ENCODE measurements at regions not wholly inside any gene's neighbourhood (a gene's known extent, or its start where the extent isn't known, plus 50 kb on each side); places are given as distances from the start of the nearest gene placed in this dataset.
A peak's percentile ranks its signal among the peaks of the same experiment; 100 is the strongest.

DNA sequence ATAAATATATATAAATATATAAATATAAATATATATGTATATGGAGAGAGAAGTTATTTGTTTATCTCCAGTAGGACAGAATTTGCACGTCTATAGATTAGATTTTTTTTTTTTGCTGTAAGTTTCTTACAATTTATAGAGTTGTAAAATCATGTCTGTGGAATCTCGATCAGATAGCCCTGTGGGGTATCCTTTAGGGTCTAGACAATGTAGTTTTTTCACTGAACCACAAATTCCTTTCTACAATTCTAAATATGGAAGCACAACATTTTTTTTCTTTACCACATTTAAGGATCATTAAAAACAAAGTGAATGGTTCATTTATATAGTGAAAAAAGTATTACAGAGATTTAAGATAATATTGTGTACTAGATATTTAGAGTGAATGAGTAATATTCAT lies 384.2 kb upstream of the ZNF608 start:
- intact Hi-C loops (cut with DNase I) = no loop called here
- no peak for DNase-seq (ENCODE audit: low spot score)

DNA sequence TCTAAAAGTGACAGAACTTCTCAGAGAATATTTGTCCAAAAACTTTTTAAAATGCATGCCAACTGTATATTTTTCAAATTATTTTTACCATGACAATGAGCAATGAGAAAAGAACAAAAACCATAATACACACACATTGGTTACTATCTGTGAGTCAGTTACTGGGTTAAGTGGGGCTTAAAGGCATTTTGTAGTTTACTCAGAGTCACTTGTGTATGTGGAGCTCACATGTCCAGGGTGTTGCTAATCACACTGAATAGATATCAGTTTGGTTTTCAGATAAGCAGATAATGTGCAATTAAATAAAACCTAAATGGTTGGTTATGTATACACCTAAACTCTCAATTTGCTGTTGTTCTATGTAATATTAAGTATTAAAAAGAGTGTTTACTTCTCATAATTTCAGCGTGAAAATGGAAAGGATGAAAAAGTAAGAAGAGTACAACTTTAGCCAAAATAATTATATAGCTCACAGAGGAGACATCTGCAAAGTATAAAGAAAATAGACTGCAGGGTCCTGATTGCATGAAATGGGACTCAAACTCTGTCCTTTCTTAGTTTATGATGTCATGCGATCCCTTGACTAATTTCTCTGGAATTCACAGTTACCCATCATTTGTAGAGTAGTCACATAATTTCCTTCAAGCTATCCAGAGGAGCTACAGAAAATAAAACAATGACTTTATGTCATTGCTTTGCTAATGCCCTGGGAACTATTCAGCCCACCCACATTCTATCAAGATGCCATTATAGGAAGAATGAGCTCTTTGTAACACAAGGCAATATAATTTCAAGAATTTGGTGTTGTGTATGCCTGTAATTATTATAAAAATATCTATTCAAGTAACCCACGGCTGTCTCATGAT lies 388.0 kb upstream of the ZNF608 start:
- intact Hi-C loops (cut with DNase I) = no loop called here
- ATAC-seq (peak; percentile 71), DNase-seq (ENCODE audit: low spot score) (no peak)

More for the DNA sequence above, 384.2 kb upstream of the ZNF608 start:
- no peak for ATAC-seq

DNA sequence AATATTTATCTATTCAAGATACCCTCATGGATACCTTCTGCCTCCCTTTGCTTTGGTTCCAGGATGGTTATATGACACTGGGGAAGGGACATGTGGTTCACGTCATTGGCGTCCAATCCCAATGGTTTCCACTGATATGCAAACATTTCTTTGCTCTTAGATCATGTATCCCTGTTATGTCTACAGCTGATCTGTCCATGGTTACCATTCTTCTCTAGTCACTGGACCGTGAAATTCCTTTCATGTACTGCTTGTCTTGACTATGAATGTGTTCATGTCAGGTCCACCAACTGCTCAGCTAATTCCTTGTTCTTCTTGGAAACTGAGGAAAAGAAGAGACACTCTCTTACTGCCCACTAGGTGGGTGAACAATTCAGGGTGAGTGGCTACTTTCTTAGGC lies 391.1 kb upstream of the ZNF608 start:
- DNase-seq (ENCODE audit: low spot score) = no peak
- intact Hi-C loops (cut with DNase I) = no loop called here
- ATAC-seq = no peak

DNA sequence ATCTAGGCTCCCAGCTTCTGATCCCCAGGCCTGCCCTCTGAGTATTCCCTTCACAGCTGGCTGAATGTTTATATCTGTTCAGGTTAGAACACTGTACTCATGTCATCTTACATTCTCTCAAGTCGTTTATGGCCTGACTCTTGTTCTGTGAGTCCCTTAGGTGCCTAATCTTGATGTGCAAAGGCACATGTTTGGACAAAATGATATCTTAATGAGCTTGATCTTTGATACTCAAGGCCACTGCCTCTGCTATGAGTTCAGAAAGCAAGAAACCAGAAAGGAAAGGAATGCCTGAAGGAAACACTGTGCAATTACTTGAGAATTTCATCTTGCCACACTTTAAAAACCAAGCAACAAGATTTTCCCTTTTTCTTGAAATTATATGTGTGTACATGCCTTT lies 391.8 kb upstream of the ZNF608 start:
- no peak for DNase-seq (ENCODE audit: low spot score)
- intact Hi-C loops (cut with DNase I) = no loop called here
- ATAC-seq = no peak

DNA sequence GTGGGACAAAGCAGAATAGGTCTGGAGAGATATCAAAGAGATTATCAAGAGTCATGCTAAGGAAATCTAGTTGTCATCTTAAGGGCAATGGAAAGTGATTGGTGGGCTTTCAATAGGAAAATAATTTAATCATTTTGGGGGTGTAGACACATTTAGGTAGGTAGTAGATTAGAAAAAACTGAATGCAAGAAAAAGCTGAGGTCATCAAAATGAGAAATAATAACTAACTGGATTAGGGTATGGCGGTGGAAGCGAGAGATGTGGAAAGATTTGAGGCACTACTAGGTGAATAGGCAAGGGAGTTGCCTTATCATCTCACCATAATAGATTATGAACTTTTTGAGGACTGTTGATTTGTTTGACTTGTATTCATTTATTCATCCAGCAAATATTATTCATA lies 393.2 kb upstream of the ZNF608 start:
- intact Hi-C loops (cut with DNase I) = no loop called here
- ATAC-seq (no peak), DNase-seq (ENCODE audit: low spot score) (no peak)

DNA sequence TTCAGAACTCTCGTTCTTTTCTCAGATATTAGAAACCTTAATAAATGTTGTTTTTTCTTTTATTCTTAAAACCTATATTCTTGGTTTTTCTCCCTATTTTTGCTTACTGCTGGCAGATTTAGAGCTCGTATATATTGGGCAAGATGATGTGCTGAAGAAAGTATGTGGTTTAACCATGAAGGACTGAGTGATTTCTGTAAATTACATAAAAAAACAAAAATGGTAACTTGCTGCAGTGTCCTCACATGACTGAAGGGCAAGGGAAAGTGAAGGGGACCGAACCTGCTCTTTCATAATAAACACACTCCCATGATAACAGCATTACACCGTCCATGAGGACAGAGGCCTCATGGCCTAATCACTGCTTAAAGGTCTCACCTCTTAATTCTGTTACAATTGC lies 393.8 kb upstream of the ZNF608 start:
- DNase-seq (ENCODE audit: low spot score) (no peak), ATAC-seq (no peak)

DNA sequence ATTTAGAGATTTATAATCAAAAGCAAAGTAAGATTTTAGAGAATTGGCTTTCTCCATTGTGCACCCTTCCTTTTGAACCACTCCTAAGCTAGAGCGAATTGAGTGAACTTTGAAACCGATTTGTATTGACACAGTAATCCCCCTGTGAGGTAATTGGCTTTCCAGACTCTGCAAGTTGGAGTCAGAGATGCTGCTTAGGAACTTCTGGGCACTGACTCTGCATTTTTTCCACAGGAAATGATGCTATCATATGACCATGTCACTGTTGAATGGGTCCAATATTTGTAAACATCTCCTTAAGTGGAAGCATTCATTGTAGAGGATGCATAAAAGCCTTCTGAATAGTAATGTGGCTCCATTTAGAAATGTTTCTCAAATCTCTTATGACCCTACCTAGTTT lies 394.4 kb upstream of the ZNF608 start:
- intact Hi-C loops (cut with DNase I) = no loop called here
- peak; percentile 87 for ATAC-seq

More for the DNA sequence above, 393.8 kb upstream of the ZNF608 start:
- intact Hi-C loops (cut with DNase I) = no loop called here

DNA sequence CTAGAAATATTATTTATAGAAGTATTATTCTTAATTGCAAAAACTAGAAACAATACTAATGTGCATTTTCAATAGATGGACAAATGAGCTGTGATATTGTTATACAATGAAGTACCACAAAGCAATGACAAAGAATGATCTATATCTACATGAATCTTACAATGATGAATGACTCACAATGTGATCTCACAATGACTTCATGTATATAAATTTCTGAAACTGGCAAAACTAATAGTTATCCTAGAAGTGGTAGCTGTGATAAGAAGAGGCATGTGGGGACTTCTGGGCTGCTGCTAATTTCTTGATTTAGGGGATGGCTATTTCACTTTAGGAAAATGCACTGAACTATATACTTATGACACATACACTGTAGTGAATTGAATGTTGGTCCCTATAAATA lies 396.0 kb upstream of the ZNF608 start:
- ATAC-seq (no peak), DNase-seq (ENCODE audit: low spot score) (no peak)
- intact Hi-C loops (cut with DNase I) = no loop called here

More for the DNA sequence above, 394.4 kb upstream of the ZNF608 start:
- no peak for DNase-seq (ENCODE audit: low spot score)

DNA sequence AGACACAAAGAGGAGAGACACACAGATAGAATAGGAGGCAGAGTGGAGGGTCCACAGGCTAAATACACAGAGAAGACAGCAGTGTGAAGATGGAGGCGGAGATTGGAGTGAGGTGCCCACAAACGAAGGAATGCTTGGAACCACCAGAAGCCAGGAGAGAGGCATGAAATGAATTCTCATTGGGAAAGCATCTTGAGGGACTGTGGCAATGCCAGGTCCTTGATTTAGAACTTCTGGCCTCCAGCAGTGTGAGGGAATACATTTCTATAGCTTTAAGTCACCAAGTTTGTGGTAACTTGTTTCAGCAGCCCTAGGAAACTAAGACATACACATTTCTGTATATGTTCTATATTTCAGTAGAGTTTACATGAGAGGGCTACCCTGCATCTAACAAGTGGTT lies 396.6 kb upstream of the ZNF608 start:
- intact Hi-C loops (cut with DNase I) = no loop called here
- no peak for ATAC-seq
- DNase-seq (ENCODE audit: low spot score) = no peak

DNA sequence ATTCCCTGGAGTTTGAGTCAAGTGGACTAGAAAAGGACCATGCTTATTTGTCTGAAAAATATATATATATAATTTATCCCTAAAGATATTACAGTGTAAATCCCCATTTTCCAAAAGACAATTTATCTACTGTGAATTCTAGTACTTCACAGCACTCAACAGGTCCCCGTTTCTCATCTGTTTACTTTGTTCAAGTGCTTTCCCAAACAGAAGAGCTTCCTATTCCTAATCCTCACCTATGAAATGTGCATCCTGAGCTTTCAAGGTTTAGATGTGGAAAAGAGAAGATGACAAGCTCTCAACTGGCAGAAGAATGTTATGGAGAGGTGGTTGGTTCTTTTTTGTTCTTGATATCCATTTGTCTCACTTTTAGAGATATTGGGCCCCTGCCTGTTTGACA lies 401.6 kb upstream of the ZNF608 start:
- ATAC-seq = no peak
- intact Hi-C loops (cut with DNase I) = no loop called here
- DNase-seq (ENCODE audit: low spot score) = no peak

DNA sequence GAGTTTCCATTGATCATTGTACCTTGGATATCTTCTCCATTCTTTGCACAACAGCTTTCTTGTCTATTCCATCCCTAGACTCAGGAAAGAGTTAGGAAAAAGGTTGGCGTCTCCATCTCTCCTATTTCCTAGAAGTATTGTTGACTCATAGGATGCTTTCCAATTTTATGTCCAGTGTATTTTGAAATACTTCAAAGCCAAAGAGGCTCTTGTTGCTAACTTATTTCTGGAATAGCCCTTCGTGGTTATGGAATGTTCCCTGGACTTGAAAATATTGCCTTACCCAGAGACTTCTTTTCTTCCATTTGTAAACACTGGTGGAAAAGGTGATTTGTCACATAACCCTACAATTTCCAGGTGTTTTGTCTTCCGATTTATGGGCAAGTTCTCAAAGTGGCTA lies 402.3 kb upstream of the ZNF608 start:
- DNase-seq (ENCODE audit: low spot score) (no peak), ATAC-seq (no peak)
- intact Hi-C loops (cut with DNase I) = no loop called here

DNA sequence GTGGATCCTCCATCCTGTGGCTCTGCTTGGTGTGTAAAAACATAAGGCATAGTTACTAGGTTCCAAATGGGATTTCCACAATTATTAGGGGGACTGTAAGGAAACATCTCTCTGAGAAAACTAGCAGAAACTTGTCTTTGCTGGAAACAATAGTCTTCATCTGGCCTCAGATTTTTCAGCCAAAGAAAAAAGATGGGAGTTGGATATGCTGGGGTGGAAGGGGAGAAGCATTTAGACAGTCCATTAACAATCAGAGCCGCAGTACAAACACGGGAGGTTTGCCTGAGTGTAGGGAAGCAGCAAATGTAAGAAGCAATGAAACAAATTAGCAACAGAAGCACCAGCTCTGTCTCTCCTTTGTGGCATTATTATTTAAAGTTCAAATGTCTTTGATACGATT lies 402.7 kb upstream of the ZNF608 start:
- DNase-seq (ENCODE audit: low spot score) (no peak), ATAC-seq (no peak)
- intact Hi-C loops (cut with DNase I) = no loop called here

DNA sequence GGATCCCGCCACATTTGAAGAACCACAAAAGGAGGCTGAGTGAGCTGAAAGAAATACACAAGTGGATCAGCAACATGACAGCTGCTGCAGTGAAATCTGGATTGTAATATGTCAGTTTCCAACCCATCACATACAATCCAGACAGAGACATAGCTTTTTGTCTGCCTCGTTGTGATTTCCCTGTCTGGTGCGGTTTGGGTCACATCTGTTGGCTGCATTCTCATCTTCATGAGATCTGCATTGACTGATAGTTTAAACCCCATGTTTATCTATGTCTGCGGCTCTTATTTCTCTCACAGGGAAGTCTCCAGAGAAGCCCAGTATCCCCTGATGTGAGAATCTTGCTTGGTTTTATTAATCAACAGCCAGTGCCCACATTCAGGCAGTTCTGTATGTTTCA lies 403.1 kb upstream of the ZNF608 start:
- no peak for ATAC-seq
- DNase-seq (ENCODE audit: low spot score) = no peak
- intact Hi-C loops (cut with DNase I) = no loop called here

DNA sequence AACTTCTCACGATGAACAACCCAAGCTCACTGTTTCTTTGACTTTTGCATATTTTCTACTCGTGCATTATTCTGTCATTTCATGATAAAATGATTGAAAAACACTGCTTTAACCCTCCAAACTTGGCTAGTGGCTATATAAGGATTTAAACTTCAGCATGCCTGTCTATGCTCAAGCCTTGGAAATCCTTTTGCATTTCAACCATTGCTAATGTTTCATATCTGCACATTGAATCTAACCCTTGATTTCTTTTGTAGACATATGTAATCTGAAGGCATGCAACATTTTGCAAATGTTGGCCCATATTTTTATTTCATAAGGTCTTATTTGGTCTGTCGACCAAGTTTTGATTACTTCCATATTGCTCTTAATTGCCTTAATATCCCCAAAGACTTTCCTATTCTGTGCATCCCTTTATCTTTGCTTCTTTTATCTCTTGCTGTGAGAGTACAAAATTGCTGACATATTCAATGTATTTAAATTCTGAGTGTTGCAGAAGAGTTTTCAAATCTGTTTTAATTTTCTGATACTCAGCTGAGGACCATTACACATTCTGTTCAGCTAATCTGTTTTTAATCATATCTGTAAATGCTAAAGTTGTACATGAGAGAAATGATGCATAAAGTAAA lies 403.7 kb upstream of the ZNF608 start:
- DNase-seq (ENCODE audit: low spot score) = no peak
- ATAC-seq = no peak
- intact Hi-C loops (cut with DNase I) = no loop called here

DNA sequence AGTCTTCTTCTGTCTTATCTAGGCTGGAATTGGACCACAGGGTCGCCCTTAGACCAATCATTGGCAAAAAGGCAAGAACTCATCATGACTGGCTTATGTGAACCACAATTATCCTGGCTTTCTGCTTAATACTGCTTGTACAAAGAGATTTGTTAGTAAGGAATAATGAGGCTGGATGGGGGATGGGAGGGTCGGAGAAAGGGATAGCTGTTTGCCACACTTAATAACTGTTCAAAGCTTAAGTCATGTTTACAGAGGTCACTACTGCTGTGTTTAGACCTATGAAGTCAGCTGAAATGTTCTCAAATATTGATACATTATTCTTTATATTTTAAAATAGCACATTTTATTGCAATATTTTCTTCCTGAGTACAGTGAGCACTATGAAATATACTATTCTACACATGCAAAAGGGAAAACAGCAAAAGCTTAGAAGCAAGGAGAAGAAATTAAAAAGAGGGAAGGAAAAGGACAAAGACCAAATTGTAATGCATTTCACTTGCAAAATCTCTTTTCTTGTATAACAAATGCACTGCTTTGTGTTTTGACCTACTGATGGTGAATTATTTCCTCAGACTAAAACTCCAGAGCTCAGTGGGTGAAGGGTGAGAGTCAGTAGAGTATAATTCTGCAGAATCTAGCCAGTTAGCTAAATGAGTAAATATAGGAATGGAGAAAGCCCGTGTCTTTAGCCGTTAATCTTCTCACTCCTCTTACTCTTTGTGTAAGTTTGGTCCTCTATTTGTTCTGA lies 404.9 kb upstream of the ZNF608 start:
- intact Hi-C loops (cut with DNase I) = no loop called here
- ATAC-seq = peak; percentile 81
- no peak for DNase-seq (ENCODE audit: low spot score)

DNA sequence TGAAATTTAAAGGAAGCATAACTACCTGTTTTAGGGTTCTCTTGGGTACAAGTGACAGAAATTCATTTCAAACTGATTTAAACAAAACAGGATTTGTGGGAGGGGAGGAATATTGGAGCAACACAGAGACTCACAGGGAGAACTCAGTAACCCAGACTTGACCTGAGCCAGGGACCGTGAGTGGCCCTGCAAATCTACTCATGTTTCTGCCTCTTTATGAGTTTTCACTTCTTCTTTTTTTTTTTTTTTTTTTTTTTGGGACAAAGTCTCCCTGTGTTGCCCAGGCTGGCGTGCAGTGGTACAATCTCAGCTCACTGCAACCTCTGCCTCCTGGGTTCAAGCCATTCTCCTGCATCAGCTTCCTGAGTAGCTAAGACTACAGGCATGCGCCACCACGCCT lies 405.6 kb upstream of the ZNF608 start:
- DNase-seq (ENCODE audit: low spot score) (no peak), ATAC-seq (peak; percentile 29)
- intact Hi-C loops (cut with DNase I) = no loop called here

DNA sequence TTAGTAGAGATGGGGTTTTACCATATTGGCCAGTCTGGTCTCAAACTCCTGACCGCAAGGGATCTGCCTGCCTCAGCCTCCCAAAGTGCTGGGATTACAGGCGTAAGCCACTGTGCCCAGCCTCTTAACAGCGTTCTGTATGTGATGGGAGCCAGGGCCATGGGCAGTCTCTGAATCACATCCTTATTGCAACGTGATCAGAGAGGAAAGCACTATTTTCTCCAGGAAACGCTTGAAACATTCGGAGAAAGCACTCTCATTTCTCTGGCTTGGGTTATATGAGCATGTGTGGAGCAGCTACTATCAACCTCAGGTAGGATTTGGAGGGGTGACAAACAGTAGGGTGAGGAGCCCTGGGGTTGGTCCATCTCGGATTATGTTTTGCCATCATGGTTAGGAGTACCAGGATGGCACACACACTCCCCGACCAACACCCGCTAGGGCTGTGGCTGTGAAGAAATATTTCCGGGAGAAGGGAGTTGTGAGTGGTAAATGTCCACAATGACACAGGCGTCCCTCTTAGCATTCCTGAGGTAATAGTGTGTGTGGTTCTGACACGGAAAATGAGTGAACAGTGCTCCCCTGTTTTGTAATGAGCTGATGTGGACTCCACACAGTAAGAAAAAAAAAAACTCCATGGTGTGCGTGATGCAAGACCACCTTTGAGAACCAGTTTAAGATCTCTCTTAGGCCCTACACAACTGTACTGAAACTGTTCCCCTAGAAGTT lies 406.2 kb upstream of the ZNF608 start:
- intact Hi-C loops (cut with DNase I) = no loop called here
- DNase-seq (ENCODE audit: low spot score) (no peak), ATAC-seq (no peak)

DNA sequence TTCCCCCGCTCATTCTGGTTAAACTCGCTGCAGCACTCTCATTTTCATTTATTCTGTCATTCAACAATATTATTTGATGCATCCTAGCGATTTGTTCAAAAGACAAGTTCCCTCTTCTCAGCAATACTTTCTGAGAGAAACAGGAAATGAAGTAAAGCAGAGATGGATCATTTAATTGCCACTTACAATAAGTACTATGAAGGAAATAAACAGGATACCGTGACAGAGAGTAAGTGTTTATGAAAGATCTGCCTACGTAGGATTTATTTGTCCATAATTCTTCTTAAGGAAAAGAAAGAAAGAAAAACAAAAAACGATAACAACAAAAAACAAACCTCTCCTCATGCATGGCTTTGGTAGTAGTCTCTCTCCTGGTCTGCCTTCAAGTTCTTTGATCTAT lies 406.8 kb upstream of the ZNF608 start:
- intact Hi-C loops (cut with DNase I) = no loop called here
- no peak for DNase-seq (ENCODE audit: low spot score)
- ATAC-seq = no peak

DNA sequence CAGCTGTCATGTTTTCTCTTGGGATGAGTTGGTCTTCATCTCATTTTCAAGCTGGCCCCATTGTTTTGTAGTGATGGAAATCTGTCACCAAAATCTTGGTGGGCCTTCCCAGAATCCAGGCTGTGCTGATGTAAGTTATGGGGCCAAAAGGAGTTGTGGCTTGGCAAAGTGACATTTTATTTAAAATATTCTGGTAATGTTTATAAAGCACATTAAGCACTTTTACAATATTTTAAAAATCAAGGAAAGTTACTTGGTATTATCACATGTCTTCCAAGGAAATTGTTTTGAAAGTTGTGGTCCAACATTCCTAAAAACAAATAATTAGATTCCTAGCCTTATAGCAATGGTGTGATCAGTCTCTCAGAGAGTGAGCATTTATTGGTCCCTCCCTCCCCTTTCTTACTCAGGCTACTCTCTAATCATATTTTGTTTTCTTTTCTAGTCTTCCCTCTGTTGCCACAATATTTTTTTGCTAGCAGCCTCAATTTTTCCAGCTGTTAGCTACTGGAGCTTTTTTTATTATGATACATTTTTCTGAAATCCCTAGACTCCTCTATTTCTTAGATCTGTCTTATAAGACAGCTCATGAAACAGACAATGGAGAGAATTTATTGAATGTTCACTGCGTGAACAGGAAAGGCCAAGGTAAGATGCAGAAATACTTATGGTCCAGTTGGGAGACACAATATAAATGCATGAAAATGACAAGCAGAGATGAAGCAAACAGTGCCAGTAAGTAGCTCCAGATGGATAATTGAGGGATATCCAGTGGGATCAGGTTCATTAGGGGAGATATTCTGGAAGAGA lies 408.1 kb upstream of the ZNF608 start:
- ATAC-seq (no peak), DNase-seq (ENCODE audit: low spot score) (no peak)
- intact Hi-C loops (cut with DNase I) = no loop called here
